HepG2 (cell line): ENCODE measurements at regions not wholly inside any gene's neighbourhood (a gene's known extent, or its start where the extent isn't known, plus 50 kb on each side); places are given as distances from the start of the nearest gene placed in this dataset.

Experiments
- BCL6 ChIP-seq: IDR thresholded peaks from 2 replicates; pipeline ENCODE4 v1.6.1; 2016; ENCODE audit warnings: missing genetic modification reagents, missing compliant biosample characterization
- BHLHE40 ChIP-seq: IDR thresholded peaks from 2 replicates; pipeline ENCODE4 v1.6.1; 2011; ENCODE audit warnings: low read length, improper control_type of control experiment
- CREM ChIP-seq, 2 experiments: sonication (generic) in 1 of 2; formaldehyde crosslinking in 1 of 2; IDR thresholded peaks; 2 replicates each; pipeline versions ENCODE4 v1.4.0 to v1.6.1; 2016 to 2020; ENCODE audit warnings: antibody characterized with exemption in 1 of 2, mild to moderate bottlenecking in 1 of 2, missing genetic modification reagents in 1 of 2
- GATAD2A ChIP-seq: IDR thresholded peaks from 2 replicates; pipeline ENCODE4 v1.6.1; 2016
- KLF9 ChIP-seq: IDR thresholded peaks from 2 replicates; pipeline ENCODE4 v1.6.1; 2016; ENCODE audit warnings: low read depth
- MIXL1 ChIP-seq: IDR thresholded peaks from 2 replicates; pipeline ENCODE4 v1.6.1; 2016
- NONO ChIP-seq, 2 experiments: fragments of 450-650 bp in 1 of 2; sonication (generic) in 1 of 2; formaldehyde crosslinking in 1 of 2; IDR thresholded peaks in 1 of 2; conservative IDR thresholded peaks in 1 of 2; 2 replicates each; pipeline versions ENCODE4 v1.6.1 to v1.8.0; 2017 to 2022; ENCODE audit warnings: mild to moderate bottlenecking in 1 of 2, missing genetic modification reagents in 1 of 2, moderate library complexity in 1 of 2
- NR1H2 ChIP-seq: sonication (generic); formaldehyde crosslinking; IDR thresholded peaks from 2 replicates; pipeline ENCODE4 v1.8.1; 2022; ENCODE audit warnings: low read depth, missing genetic modification reagents, borderline replicate concordance
- SOX13 ChIP-seq, 3 experiments: fragments of 450-650 bp in 1 of 3; sonication (generic) in 1 of 3; formaldehyde crosslinking in 1 of 3; IDR thresholded peaks in 2 of 3; conservative IDR thresholded peaks in 1 of 3; 2 replicates each; pipeline versions ENCODE4 v1.5.0 to v1.6.1; 2016 to 2020; ENCODE audit warnings: antibody characterized with exemption in 1 of 3, mild to moderate bottlenecking in 1 of 3, missing compliant biosample characterization in 1 of 3, missing genetic modification reagents in 1 of 3, moderate library complexity in 1 of 3
- TFDP1 ChIP-seq: IDR thresholded peaks from 2 replicates; pipeline ENCODE4 v1.6.1; 2016; ENCODE audit warnings: missing compliant biosample characterization, missing genetic modification reagents, borderline replicate concordance
- TP53 ChIP-seq: sonication (generic); formaldehyde crosslinking; conservative IDR thresholded peaks from 2 replicates; pipeline ENCODE4 v1.4.0; 2020; ENCODE audit warnings: missing genetic modification reagents
- ZC3H13 ChIP-seq: sonication (generic); formaldehyde crosslinking; IDR thresholded peaks from 2 replicates; pipeline ENCODE4 v1.8.1; 2023; ENCODE audit warnings: mild to moderate bottlenecking, missing genetic modification reagents, moderate library complexity
- ZSCAN9 ChIP-seq: IDR thresholded peaks from 2 replicates; pipeline ENCODE4 v1.6.1; 2016; ENCODE audit warnings: borderline replicate concordance
- TF ChIP-seq, protein P1 (sequence below): IDR thresholded peaks from 2 replicates; pipeline ENCODE4 v1.4.0; 2020; ENCODE audit warnings: mild to moderate bottlenecking, missing genetic modification reagents
- TF ChIP-seq, protein P2 (sequence below): sonication (generic); formaldehyde crosslinking; IDR thresholded peaks from 2 replicates; pipeline ENCODE4 v1.5.1; 2020; ENCODE audit warnings: mild to moderate bottlenecking, missing genetic modification reagents, borderline replicate concordance
- TF ChIP-seq, protein P3 (sequence below): sonication (generic); formaldehyde crosslinking; IDR thresholded peaks from 2 replicates; pipeline ENCODE4 v1.8.0; 2022; ENCODE audit warnings: missing genetic modification reagents, mild to moderate bottlenecking, borderline replicate concordance

- TF ChIP-seq, protein P1, sequence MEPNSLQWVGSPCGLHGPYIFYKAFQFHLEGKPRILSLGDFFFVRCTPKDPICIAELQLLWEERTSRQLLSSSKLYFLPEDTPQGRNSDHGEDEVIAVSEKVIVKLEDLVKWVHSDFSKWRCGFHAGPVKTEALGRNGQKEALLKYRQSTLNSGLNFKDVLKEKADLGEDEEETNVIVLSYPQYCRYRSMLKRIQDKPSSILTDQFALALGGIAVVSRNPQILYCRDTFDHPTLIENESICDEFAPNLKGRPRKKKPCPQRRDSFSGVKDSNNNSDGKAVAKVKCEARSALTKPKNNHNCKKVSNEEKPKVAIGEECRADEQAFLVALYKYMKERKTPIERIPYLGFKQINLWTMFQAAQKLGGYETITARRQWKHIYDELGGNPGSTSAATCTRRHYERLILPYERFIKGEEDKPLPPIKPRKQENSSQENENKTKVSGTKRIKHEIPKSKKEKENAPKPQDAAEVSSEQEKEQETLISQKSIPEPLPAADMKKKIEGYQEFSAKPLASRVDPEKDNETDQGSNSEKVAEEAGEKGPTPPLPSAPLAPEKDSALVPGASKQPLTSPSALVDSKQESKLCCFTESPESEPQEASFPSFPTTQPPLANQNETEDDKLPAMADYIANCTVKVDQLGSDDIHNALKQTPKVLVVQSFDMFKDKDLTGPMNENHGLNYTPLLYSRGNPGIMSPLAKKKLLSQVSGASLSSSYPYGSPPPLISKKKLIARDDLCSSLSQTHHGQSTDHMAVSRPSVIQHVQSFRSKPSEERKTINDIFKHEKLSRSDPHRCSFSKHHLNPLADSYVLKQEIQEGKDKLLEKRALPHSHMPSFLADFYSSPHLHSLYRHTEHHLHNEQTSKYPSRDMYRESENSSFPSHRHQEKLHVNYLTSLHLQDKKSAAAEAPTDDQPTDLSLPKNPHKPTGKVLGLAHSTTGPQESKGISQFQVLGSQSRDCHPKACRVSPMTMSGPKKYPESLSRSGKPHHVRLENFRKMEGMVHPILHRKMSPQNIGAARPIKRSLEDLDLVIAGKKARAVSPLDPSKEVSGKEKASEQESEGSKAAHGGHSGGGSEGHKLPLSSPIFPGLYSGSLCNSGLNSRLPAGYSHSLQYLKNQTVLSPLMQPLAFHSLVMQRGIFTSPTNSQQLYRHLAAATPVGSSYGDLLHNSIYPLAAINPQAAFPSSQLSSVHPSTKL (CRISPR knock-in tag), result peak; percentile 97
- peak; percentile 61; the same call in 1 of the 2 replicates for TF ChIP-seq ZSCAN9 (CRISPR knock-in tag)
- no peak for TF ChIP-seq KLF9 (CRISPR knock-in tag)
- TF ChIP-seq, protein P2, sequence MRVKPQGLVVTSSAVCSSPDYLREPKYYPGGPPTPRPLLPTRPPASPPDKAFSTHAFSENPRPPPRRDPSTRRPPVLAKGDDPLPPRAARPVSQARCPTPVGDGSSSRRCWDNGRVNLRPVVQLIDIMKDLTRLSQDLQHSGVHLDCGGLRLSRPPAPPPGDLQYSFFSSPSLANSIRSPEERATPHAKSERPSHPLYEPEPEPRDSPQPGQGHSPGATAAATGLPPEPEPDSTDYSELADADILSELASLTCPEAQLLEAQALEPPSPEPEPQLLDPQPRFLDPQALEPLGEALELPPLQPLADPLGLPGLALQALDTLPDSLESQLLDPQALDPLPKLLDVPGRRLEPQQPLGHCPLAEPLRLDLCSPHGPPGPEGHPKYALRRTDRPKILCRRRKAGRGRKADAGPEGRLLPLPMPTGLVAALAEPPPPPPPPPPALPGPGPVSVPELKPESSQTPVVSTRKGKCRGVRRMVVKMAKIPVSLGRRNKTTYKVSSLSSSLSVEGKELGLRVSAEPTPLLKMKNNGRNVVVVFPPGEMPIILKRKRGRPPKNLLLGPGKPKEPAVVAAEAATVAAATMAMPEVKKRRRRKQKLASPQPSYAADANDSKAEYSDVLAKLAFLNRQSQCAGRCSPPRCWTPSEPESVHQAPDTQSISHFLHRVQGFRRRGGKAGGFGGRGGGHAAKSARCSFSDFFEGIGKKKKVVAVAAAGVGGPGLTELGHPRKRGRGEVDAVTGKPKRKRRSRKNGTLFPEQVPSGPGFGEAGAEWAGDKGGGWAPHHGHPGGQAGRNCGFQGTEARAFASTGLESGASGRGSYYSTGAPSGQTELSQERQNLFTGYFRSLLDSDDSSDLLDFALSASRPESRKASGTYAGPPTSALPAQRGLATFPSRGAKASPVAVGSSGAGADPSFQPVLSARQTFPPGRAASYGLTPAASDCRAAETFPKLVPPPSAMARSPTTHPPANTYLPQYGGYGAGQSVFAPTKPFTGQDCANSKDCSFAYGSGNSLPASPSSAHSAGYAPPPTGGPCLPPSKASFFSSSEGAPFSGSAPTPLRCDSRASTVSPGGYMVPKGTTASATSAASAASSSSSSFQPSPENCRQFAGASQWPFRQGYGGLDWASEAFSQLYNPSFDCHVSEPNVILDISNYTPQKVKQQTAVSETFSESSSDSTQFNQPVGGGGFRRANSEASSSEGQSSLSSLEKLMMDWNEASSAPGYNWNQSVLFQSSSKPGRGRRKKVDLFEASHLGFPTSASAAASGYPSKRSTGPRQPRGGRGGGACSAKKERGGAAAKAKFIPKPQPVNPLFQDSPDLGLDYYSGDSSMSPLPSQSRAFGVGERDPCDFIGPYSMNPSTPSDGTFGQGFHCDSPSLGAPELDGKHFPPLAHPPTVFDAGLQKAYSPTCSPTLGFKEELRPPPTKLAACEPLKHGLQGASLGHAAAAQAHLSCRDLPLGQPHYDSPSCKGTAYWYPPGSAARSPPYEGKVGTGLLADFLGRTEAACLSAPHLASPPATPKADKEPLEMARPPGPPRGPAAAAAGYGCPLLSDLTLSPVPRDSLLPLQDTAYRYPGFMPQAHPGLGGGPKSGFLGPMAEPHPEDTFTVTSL, result peak; percentile 77; the same call in 1 of the 2 replicates
- peak; percentile 50; the same call in 1 of the 2 replicates for TF ChIP-seq CREM (IDR thresholded peaks at IDR 0.05)
- no peak for TF ChIP-seq CREM (CRISPR knock-in tag; IDR thresholded peaks at IDR 0.05)
- TF ChIP-seq TP53 (CRISPR knock-in tag), result no peak
- TF ChIP-seq SOX13 (IDR thresholded peaks at IDR 0.05), result no peak
- peak in 1 of 2 experiments; percentile 73; a peak in 2 of 4 replicates for TF ChIP-seq SOX13 (CRISPR knock-in tag; conservative IDR thresholded peaks at IDR 0.05 in 1 of 2, IDR thresholded peaks at IDR 0.05 in 1 of 2)
- TF ChIP-seq NR1H2, result peak; percentile 89; the same call in 1 of the 2 replicates
- TF ChIP-seq, protein P3, sequence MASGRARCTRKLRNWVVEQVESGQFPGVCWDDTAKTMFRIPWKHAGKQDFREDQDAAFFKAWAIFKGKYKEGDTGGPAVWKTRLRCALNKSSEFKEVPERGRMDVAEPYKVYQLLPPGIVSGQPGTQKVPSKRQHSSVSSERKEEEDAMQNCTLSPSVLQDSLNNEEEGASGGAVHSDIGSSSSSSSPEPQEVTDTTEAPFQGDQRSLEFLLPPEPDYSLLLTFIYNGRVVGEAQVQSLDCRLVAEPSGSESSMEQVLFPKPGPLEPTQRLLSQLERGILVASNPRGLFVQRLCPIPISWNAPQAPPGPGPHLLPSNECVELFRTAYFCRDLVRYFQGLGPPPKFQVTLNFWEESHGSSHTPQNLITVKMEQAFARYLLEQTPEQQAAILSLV, result peak; percentile 64; the same call in 1 of the 2 replicates
- TF ChIP-seq BCL6 (CRISPR knock-in tag), result peak; percentile 97
- peak; percentile 81 for TF ChIP-seq GATAD2A (CRISPR knock-in tag)
- TF ChIP-seq MIXL1 (CRISPR knock-in tag), result peak; percentile 88
- TF ChIP-seq ZC3H13 (CRISPR knock-in tag), result no peak
- TF ChIP-seq NONO (IDR thresholded peaks at IDR 0.05), result no peak
- TF ChIP-seq NONO (CRISPR knock-in tag; conservative IDR thresholded peaks at IDR 0.05), result 0 out of 2 replicates have a peak, but pooled peaks have one; percentile 52
- no peak for TF ChIP-seq TFDP1 (CRISPR knock-in tag)
- peak; percentile 79 for TF ChIP-seq BHLHE40
Measured at GRCh38 chr14:49992901-49993339, 100.0 kb downstream of the ARF6 start (continued).
